H1 (cell line): ENCODE measurements at regions not wholly inside any gene's neighbourhood (a gene's known extent, or its start where the extent isn't known, plus 50 kb on each side); places are given as distances from the start of the nearest gene placed in this dataset.

Experiments used
- CTCF ChIA-PET: fragments of 300-600 bp; sonication (Branson Sonifier 250); formaldehyde crosslinking; loops from one replicate; lab custom pipeline; 2021; ENCODE audit not compliant: partially characterized antibody; lab: Charles Lee
- POLR2A ChIA-PET: fragments of 300-600 bp; sonication (Branson Sonifier 250); formaldehyde crosslinking; loops from one replicate; lab custom pipeline; 2021; ENCODE audit warnings: inconsistent platforms; ENCODE audit not compliant: partially characterized antibody; lab: Charles Lee
- DNase-seq, 2 experiments: peaks; one replicate each; pipeline versions ENCODE4 v3.0.0 to v3.0.0-alpha.2; 2010 to 2022; ENCODE audit warnings: low spot score in 2 of 2, low read depth in 1 of 2, mixed read lengths in 1 of 2
- FAIRE-seq: peaks from 2 replicates; lab custom pipeline; 2011; peaks lifted over from hg19 to GRCh38; lab: Jason Lieb, UNC
- H2AFZ ChIP-seq: 2 replicates; pipeline ENCODE4 v1.8.1; 2012; ENCODE audit warnings: low read length, inconsistent platforms
- H2AK5ac ChIP-seq: 2 replicates; pipeline ENCODE4 v1.6.1; 2013; ENCODE audit warnings: low read depth, low read length
- H2BK120ac ChIP-seq: replicated peaks from 2 replicates; pipeline ENCODE3; 2013; ENCODE audit warnings: low read depth, low read length, inconsistent platforms
- H2BK12ac ChIP-seq: 2 replicates; pipeline ENCODE4 v1.6.1; 2013; ENCODE audit warnings: low read depth, low read length
- H2BK15ac ChIP-seq: 2 replicates; pipeline ENCODE4 v1.6.1; 2013; ENCODE audit warnings: low read length
- H2BK20ac ChIP-seq: 2 replicates; pipeline ENCODE4 v1.6.1; 2013; ENCODE audit warnings: low read length
- H2BK5ac ChIP-seq: 2 replicates; pipeline ENCODE4 v1.6.1; 2013; ENCODE audit warnings: low read depth, low read length
- H3K14ac ChIP-seq: 2 replicates; pipeline ENCODE4 v1.6.1; 2013; ENCODE audit warnings: inconsistent platforms; ENCODE audit not compliant: insufficient read length
- H3K18ac ChIP-seq: 2 replicates; pipeline ENCODE4 v1.6.1; 2013; ENCODE audit warnings: low read length; ENCODE audit errors: extremely low read depth
- H3K23ac ChIP-seq: 2 replicates; pipeline ENCODE4 v1.6.1; 2013; ENCODE audit warnings: inconsistent platforms; ENCODE audit not compliant: insufficient read length
- H3K23me2 ChIP-seq: 2 replicates; pipeline ENCODE4 v1.6.1; 2013; ENCODE audit warnings: low read depth, low read length
- H3K27ac ChIP-seq: 2 replicates; pipeline ENCODE4 v1.6.1; 2011; ENCODE audit warnings: low read depth, low read length, inconsistent platforms
- H3K27me3 ChIP-seq, 4 experiments: replicated peaks in 1 of 4; 1 replicate in 1 of 4; 2 replicates in 3 of 4; pipeline versions ENCODE4 v1.6.1 to v1.8.1; 2011 to 2013; ENCODE audit warnings: low read length in 3 of 4, mild to moderate bottlenecking in 3 of 4, inconsistent platforms in 2 of 4, mixed read lengths in 2 of 4, moderate library complexity in 1 of 4; ENCODE audit not compliant: control insufficient read depth in 3 of 4, insufficient read depth in 3 of 4; ENCODE audit errors: extremely low read depth in 1 of 4
- H3K36me3 ChIP-seq, 4 experiments: 2 replicates each; pipeline versions ENCODE4 v1.6.1 to v1.8.1; 2011 to 2013; ENCODE audit warnings: mild to moderate bottlenecking in 4 of 4, low read length in 3 of 4, moderate library complexity in 2 of 4, control low read depth in 1 of 4, inconsistent platforms in 1 of 4; ENCODE audit not compliant: insufficient read depth in 4 of 4, control insufficient read depth in 2 of 4
- H3K4ac ChIP-seq: replicated peaks from 2 replicates; pipeline ENCODE3; 2013; ENCODE audit warnings: low read length, low read depth, mixed read lengths, inconsistent platforms; ENCODE audit not compliant: insufficient read length
- H3K4me1 ChIP-seq, 4 experiments: replicated peaks in 1 of 4; 1 replicate in 1 of 4; 2 replicates in 3 of 4; pipeline versions ENCODE4 v1.6.1 to v1.8.1; 2011 to 2013; ENCODE audit warnings: low read length in 3 of 4, inconsistent platforms in 2 of 4, mixed read lengths in 1 of 4; ENCODE audit not compliant: insufficient read depth in 4 of 4, control insufficient read depth in 3 of 4
- H3K4me2 ChIP-seq, 2 experiments: 2 replicates each; pipeline versions ENCODE4 v1.6.1 to v1.8.1; 2011 to 2013; ENCODE audit warnings: low read depth in 2 of 2, low read length in 2 of 2, control low read depth in 1 of 2, inconsistent platforms in 1 of 2, mild to moderate bottlenecking in 1 of 2; ENCODE audit not compliant: insufficient read depth in 1 of 2
- H3K4me3 ChIP-seq, 4 experiments: fragments of 200-600, 300-600 bp in 1 of 4; sonication (generic), shearing (Covaris generic), sonication (Bioruptor Twin) in 1 of 4; 2 replicates each; pipeline versions ENCODE4 v1.5.1 to v1.8.1; 2011 to 2016; ENCODE audit warnings: low read length in 4 of 4, low read depth in 3 of 4, control low read depth in 2 of 4, inconsistent platforms in 2 of 4, mild to moderate bottlenecking in 2 of 4, mixed read lengths in 1 of 4, moderate library complexity in 1 of 4; ENCODE audit not compliant: insufficient read depth in 2 of 4; ENCODE audit errors: extremely low read depth in 1 of 4
- H3K56ac ChIP-seq: replicated peaks from 2 replicates; pipeline ENCODE3; 2013; ENCODE audit warnings: low read depth, mild to moderate bottlenecking, mixed read lengths, low read length, inconsistent platforms; ENCODE audit not compliant: insufficient read length
- H3K79me1 ChIP-seq: 2 replicates; pipeline ENCODE4 v1.6.1; 2013; ENCODE audit warnings: low read depth, low read length, control low read depth
- H3K79me2 ChIP-seq, 2 experiments: 2 replicates each; pipeline versions ENCODE4 v1.6.1 to v1.8.1; 2012 to 2013; ENCODE audit warnings: low read length in 2 of 2, mild to moderate bottlenecking in 2 of 2, inconsistent platforms in 1 of 2; ENCODE audit not compliant: insufficient read depth in 2 of 2, control insufficient read depth in 1 of 2
- H3K9ac ChIP-seq, 4 experiments: replicated peaks in 1 of 4; 1 replicate in 1 of 4; 2 replicates in 3 of 4; pipeline versions ENCODE4 v1.6.1 to v1.8.1; 2011 to 2013; ENCODE audit warnings: low read depth in 3 of 4, low read length in 3 of 4, control low read depth in 2 of 4, mild to moderate bottlenecking in 2 of 4, moderate library complexity in 2 of 4, inconsistent platforms in 1 of 4; ENCODE audit errors: extremely low read depth in 1 of 4
- H3K9me3 ChIP-seq, 2 experiments: 2 replicates each; pipeline versions ENCODE4 v1.6.1 to v1.8.1; 2012 to 2013; ENCODE audit warnings: mild to moderate bottlenecking in 2 of 2, moderate library complexity in 2 of 2, control low read depth in 1 of 2, inconsistent platforms in 1 of 2, low read depth in 1 of 2, low read length in 1 of 2, mixed read lengths in 1 of 2; ENCODE audit not compliant: insufficient read depth in 2 of 2
- H4K20me1 ChIP-seq, 2 experiments: replicated peaks in 1 of 2; 2 replicates each; pipeline versions ENCODE3 to v1.8.1; 2011 to 2013; ENCODE audit warnings: inconsistent platforms in 2 of 2, low read length in 2 of 2, mild to moderate bottlenecking in 1 of 2; ENCODE audit not compliant: insufficient read depth in 2 of 2, control insufficient read depth in 1 of 2
- H4K5ac ChIP-seq: 2 replicates; pipeline ENCODE4 v1.6.1; 2013; ENCODE audit warnings: low read length, low read depth, mixed read lengths, inconsistent platforms; ENCODE audit not compliant: insufficient read length
- H4K8ac ChIP-seq: 2 replicates; pipeline ENCODE4 v1.8.0; 2013; ENCODE audit warnings: mild to moderate bottlenecking, moderate library complexity, low read length, inconsistent platforms; ENCODE audit not compliant: insufficient read depth; ENCODE audit errors: extremely low read depth
- H4K91ac ChIP-seq: replicated peaks from 2 replicates; pipeline ENCODE3; 2013; ENCODE audit warnings: low read length, mixed read lengths, inconsistent platforms; ENCODE audit not compliant: insufficient read length
- GABPA ChIP-seq: IDR thresholded peaks from 2 replicates; pipeline ENCODE4 v1.6.1; 2011; ENCODE audit warnings: mild to moderate bottlenecking, low read length, moderate library complexity, borderline replicate concordance; ENCODE audit not compliant: insufficient read depth
- POU5F1 ChIP-seq: IDR thresholded peaks from 2 replicates; pipeline ENCODE4 v1.6.1; 2011; ENCODE audit warnings: low read depth, mild to moderate bottlenecking, low read length, moderate library complexity
- WGBS, 2 experiments: shearing (Covaris generic) in 1 of 2; methylation state at CpG; one replicate each; pipeline versions ENCODE4 v1.1.6 to v1.1.7; 2013 to 2015; ENCODE audit warnings: low lambda C conversion rate in 2 of 2, mixed read lengths in 2 of 2, inconsistent platforms in 1 of 2, low coverage in 1 of 2, missing lambda C conversion rate in 1 of 2; ENCODE audit not compliant: insufficient replicate concordance in 2 of 2, insufficient coverage in 1 of 2, insufficient read length in 1 of 2; ENCODE audit errors: extremely low coverage in 1 of 2, missing lambda C conversion rate in 1 of 2; 5-methylcytosine and 5-hydroxymethylcytosine counted together
- TF ChIP-seq, protein P1 (sequence below), 3 experiments: IDR thresholded peaks; 1 replicate in 2 of 3; 2 replicates in 1 of 3; pipeline versions ENCODE4 v1.5.1 to v1.6.1; 2011; ENCODE audit warnings: low read length in 3 of 3, mild to moderate bottlenecking in 3 of 3, inconsistent platforms in 2 of 3, low read depth in 1 of 3, moderate library complexity in 1 of 3; ENCODE audit not compliant: insufficient read depth in 1 of 3; ENCODE audit errors: control extremely low read depth in 1 of 3
- TF ChIP-seq, protein P2 (sequence below): IDR thresholded peaks from 2 replicates; pipeline ENCODE4 v1.6.1; 2011; ENCODE audit warnings: low read length, improper control_type of control experiment

DNA sequence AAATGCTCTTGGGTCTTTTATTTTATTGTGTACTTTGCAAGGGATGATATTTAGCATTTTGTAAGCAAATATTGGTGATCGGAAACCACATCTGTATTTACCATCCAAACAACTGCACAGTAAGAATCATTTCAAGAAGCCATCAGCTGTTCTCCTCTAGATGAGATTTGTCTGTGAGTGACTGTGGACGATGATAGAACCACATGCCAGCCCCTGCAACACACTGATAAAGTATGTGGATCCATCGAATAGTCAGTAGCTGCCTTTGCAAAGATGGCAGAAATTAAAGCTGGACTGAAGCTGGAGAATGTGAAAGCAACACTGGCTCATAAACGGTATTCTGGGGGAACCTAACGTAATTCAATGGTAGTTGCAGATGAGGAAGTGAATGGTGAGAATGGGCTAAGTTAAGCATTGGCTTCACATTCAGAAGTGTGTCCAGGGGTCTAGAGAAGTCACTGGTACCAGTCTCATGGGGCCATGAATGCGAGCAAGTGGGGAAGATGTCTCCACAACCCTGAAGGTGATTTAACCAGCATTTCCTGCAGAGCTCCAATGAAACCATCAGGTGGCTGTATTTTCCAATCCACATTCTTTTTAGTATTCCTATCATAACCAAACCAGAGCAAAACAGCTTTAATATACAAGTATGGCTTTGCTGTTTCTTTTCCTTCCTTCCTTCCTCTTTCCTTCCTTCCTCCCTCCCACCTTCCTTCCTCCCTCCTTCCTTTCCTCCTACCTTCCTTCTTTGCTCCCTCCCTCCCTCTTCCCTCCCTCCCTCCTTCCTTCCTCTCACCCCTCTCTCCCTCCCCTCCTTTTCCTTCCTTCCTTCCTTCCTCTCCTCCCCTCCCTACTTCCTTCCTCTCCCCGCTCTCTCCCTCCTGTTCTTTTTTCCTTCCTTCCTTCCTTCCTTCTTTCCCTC is 169.4 kb downstream of the ABCA8 start:
- Histone ChIP-seq H2BK5ac (no peak overlapping the region), H3K27me3 (no peaks in the 10 kb centered on the region), H3K23me2 (no peaks in the 10 kb centered on the region), H4K20me1 (no peaks in the 10 kb centered on the region), H4K91ac (no peak overlapping the region), H4K8ac (no peak overlapping the region), H3K36me3 (no peaks in the 10 kb centered on the region; a peak in 1 of 8 replicates), H3K4me3 (no peak overlapping the region), H2BK120ac (no peak overlapping the region), H3K56ac (no peak overlapping the region), H2BK20ac (no peak overlapping the region), H4K5ac (no peak overlapping the region), H3K4me1 (no peaks in the 10 kb centered on the region), H3K9me3 (no peaks in the 10 kb centered on the region), H2BK15ac (no peak overlapping the region), H3K23ac (no peak overlapping the region), H3K4ac (no peak overlapping the region), H3K14ac (no peak overlapping the region), H3K79me1 (no peaks in the 10 kb centered on the region), H2BK12ac (no peak overlapping the region), H3K18ac (no peak overlapping the region), H3K9ac (no peak overlapping the region), H2AFZ (no peak overlapping the region; the same call in 1 of the 2 replicates), H2AK5ac (no peak overlapping the region), H3K27ac (no peak overlapping the region), H3K4me2 (no peak overlapping the region), H3K79me2 (no peaks in the 10 kb centered on the region)
- ChIA-PET CTCF (interaction anchor here (0.8 to 2.1 kb wide), 6 partner anchors 9 to 463 kb away, joined by 3 to 6 read pairs (median 4); no protein-coding TSS in a partner anchor), POLR2A (no interaction called here)
- WGBS, 2 experiments = 71 to 85% methylated on average over 1 to 7 of the region's 7 CpGs
- no peak for FAIRE-seq
- no peak for DNase-seq
- TF ChIP-seq, protein P1, sequence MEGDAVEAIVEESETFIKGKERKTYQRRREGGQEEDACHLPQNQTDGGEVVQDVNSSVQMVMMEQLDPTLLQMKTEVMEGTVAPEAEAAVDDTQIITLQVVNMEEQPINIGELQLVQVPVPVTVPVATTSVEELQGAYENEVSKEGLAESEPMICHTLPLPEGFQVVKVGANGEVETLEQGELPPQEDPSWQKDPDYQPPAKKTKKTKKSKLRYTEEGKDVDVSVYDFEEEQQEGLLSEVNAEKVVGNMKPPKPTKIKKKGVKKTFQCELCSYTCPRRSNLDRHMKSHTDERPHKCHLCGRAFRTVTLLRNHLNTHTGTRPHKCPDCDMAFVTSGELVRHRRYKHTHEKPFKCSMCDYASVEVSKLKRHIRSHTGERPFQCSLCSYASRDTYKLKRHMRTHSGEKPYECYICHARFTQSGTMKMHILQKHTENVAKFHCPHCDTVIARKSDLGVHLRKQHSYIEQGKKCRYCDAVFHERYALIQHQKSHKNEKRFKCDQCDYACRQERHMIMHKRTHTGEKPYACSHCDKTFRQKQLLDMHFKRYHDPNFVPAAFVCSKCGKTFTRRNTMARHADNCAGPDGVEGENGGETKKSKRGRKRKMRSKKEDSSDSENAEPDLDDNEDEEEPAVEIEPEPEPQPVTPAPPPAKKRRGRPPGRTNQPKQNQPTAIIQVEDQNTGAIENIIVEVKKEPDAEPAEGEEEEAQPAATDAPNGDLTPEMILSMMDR (IDR thresholded peaks at IDR 0.05; ENCODE audit: control extremely low read depth in 1 of 3, insufficient read depth in 1 of 3, low read depth in 1 of 3, low read length in 3 of 3) = no peak
- TF ChIP-seq POU5F1 (no peak), GABPA (no peak)
- TF ChIP-seq, protein P2, sequence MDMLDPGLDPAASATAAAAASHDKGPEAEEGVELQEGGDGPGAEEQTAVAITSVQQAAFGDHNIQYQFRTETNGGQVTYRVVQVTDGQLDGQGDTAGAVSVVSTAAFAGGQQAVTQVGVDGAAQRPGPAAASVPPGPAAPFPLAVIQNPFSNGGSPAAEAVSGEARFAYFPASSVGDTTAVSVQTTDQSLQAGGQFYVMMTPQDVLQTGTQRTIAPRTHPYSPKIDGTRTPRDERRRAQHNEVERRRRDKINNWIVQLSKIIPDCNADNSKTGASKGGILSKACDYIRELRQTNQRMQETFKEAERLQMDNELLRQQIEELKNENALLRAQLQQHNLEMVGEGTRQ = no peak
